Adrenal gland (tissue), 9 donors: ENCODE measurements at regions not wholly inside any gene's neighbourhood (a gene's known extent, or its start where the extent isn't known, plus 50 kb on each side); places are given as distances from the start of the nearest gene placed in this dataset.

ENCODE experiments used
- DNase-seq, 7 donors: peaks; one replicate each; pipeline ENCODE4 v3.0.0-alpha.2; 2019 to 2020
- H3K27ac ChIP-seq, 5 donors: fragments of 200-600 bp; sonication (generic) in 4 of 5; 1 replicate in 3 of 5; 2 replicates in 2 of 5; pipeline versions ENCODE4 v1.5.1 to v1.8.0; 2016 to 2020; ENCODE audit warnings: mild to moderate bottlenecking in 1 of 5
- H3K27me3 ChIP-seq: fragments of 200-600 bp; 2 replicates; pipeline ENCODE4 v1.8.0; 2021
- H3K36me3 ChIP-seq, 2 donors: fragments of 200-600 bp; replicated peaks in 1 of 2; 1 replicate in 1 of 2; 2 replicates in 1 of 2; pipeline versions ENCODE4 v1.5.1 to v1.8.0; 2018 to 2022
- H3K4me1 ChIP-seq, 2 donors: fragments of 200-600 bp; replicated peaks in 1 of 2; 1 replicate in 1 of 2; 2 replicates in 1 of 2; pipeline versions ENCODE4 v1.5.1 to v1.8.0; 2018 to 2021
- H3K4me3 ChIP-seq, 4 donors: fragments of 200-600 bp; sonication (generic) in 3 of 4; one replicate each; pipeline ENCODE4 v1.5.1; 2016 to 2018
- H3K9me3 ChIP-seq, 3 donors: fragments of 200-600 bp; sonication (generic) in 1 of 3; replicated peaks in 1 of 3; 1 replicate in 2 of 3; 2 replicates in 1 of 3; pipeline versions ENCODE4 v1.5.1 to v1.8.0; 2016 to 2021
- CTCF ChIP-seq, 6 experiments: fragments of 450-650 bp in 4 of 6; fragments of 200-600 bp in 2 of 6; sonication (generic) in 1 of 6; IDR thresholded peaks; 1 replicate in 5 of 6; 2 replicates in 1 of 6; pipeline versions ENCODE4 v1.5.1 to v1.8.0; 2016 to 2021; ENCODE audit warnings: antibody characterized with exemption in 6 of 6, mild to moderate bottlenecking in 2 of 6, moderate library complexity in 1 of 6
- POLR2A ChIP-seq, 2 donors: fragments of 450-650 bp; IDR thresholded peaks; one replicate each; pipeline ENCODE4 v1.6.1; 2017; ENCODE audit warnings: antibody characterized with exemption in 2 of 2, mild to moderate bottlenecking in 2 of 2, moderate library complexity in 1 of 2
- WGBS, 4 donors: extraction: QIAGEN DNeasy Blood & Tissue Kit in 2 of 4; methylation state at CpG; one replicate each; pipeline versions ENCODE4 v1.1.5 to v1.1.7; 2013 to 2017; 5-methylcytosine and 5-hydroxymethylcytosine counted together
- intact Hi-C, 2 donors: fragments of 100-400 bp; cut with DNase I; formaldehyde crosslinking; loops; one replicate each; pipeline versions ENCODE4 v1.14.1 to v1.15.0; 2022 to 2023
- donor health status: healthy with polysubstance abuse.
- donor health status: Bipolar disorder and iron deficiency.
- donor health status: DM: yes; HTN: yes; CAD: no.
- donor health status: DM: no; HTN: no; CAD: no.
- donor health status: DM: no; HTN: no; CAD: no.

GRCh38 chr4:157722146-157722545, 450.7 kb downstream of the GASK1B start:
- DNase-seq, result no peak
- no peaks in the 10 kb centered on the region for H3K4me1 ChIP-seq
- intact Hi-C loops, result no loop called here
- no peak overlapping the region for H3K4me3 ChIP-seq
- no peaks in the 10 kb centered on the region for H3K9me3 ChIP-seq
- no peak overlapping the region for H3K27ac ChIP-seq
- no peaks in the 10 kb centered on the region for H3K27me3 ChIP-seq
- TF ChIP-seq CTCF (IDR thresholded peaks at IDR 0.05), result no peak
- no peak for TF ChIP-seq POLR2A (IDR thresholded peaks at IDR 0.05)
- H3K36me3 ChIP-seq, result no peaks in the 10 kb centered on the region

GRCh38 chr4:157713342-157713741, 459.5 kb downstream of the GASK1B start:
- 38 to 45% (median 43%) methylated on average over 4 of the region's 4 CpGs for WGBS, 4 donors
- intact Hi-C loops, result no loop called here

GRCh38 chr4:157706155-157706554, 466.7 kb downstream of the GASK1B start:
- H3K4me1 ChIP-seq, result no peaks in the 10 kb centered on the region
- 65 to 75% (median 70%) methylated on average over 2 of the region's 2 CpGs for WGBS, 4 donors
- TF ChIP-seq POLR2A (IDR thresholded peaks at IDR 0.05), result no peak
- TF ChIP-seq CTCF (IDR thresholded peaks at IDR 0.05), result no peak
- no peak overlapping the region for H3K4me3 ChIP-seq
- no peaks in the 10 kb centered on the region for H3K36me3 ChIP-seq
- DNase-seq, result no peak
- H3K27ac ChIP-seq, result no peak overlapping the region
- no peaks in the 10 kb centered on the region for H3K9me3 ChIP-seq
- H3K27me3 ChIP-seq, result no peaks in the 10 kb centered on the region
- intact Hi-C loops, result no loop called here

More at GRCh38 chr4:157713342-157713741, 459.5 kb downstream of the GASK1B start:
- no peaks in the 10 kb centered on the region for H3K36me3 ChIP-seq
- no peaks in the 10 kb centered on the region for H3K4me1 ChIP-seq
- no peak for TF ChIP-seq CTCF (IDR thresholded peaks at IDR 0.05)
- TF ChIP-seq POLR2A (IDR thresholded peaks at IDR 0.05), result no peak
- no peak for DNase-seq
- no peaks in the 10 kb centered on the region for H3K27me3 ChIP-seq
- H3K27ac ChIP-seq, result no peak overlapping the region
- no peak overlapping the region for H3K4me3 ChIP-seq
- H3K9me3 ChIP-seq, result no peaks in the 10 kb centered on the region

- TF ChIP-seq POLR2A (IDR thresholded peaks at IDR 0.05), result no peak
- no peak for TF ChIP-seq CTCF (IDR thresholded peaks at IDR 0.05)
- Histone ChIP-seq H3K27ac (no peak overlapping the region), H3K27me3 (no peaks in the 10 kb centered on the region), H3K36me3 (no peaks in the 10 kb centered on the region), H3K9me3 (no peaks in the 10 kb centered on the region), H3K4me1 (no peaks in the 10 kb centered on the region), H3K4me3 (no peak overlapping the region)
- WGBS, 4 donors, result 86 to 94% (median 88%) methylated on average over 3 of the region's 3 CpGs
- no peak for DNase-seq
- intact Hi-C loops, result no loop called here
Observed at GRCh38 chr4:157702831-157703230, 470.0 kb downstream of the GASK1B start.
